Naive thymus-derived CD8-positive, alpha-beta T cell (primary cell): ENCODE measurements at regions not wholly inside any gene's neighbourhood (a gene's known extent, or its start where the extent isn't known, plus 50 kb on each side); places are given as distances from the start of the nearest gene placed in this dataset.

Experiments used
- ATAC-seq, 2 donors: fragments of 150-1000 bp; cut with Tn5 transposase in 1 of 2; sonication (Bioruptor Pico), chemical (Tn5 transposase) in 1 of 2; 1 replicate in 1 of 2; 2 replicates in 1 of 2; pipeline ENCODE4 v1.10.0; 2021; ENCODE audit warnings: mild to moderate bottlenecking in 2 of 2, moderate library complexity in 2 of 2
- POLR2A ChIA-PET: fragments of 350-600 bp; sonication (Branson Sonifier 250); formaldehyde crosslinking; loops from one replicate; lab custom pipeline; 2021; ENCODE audit warnings: antibody characterized with exemption; lab: Charles Lee
- DNase-seq, 10 donors: peaks; one replicate each; pipeline versions ENCODE4 v3.0.0 to v3.0.0-alpha.2; 2020 to 2022
- H3K27ac Mint-ChIP-seq, 10 donors: one replicate each; pipeline ENCODE4 v1.8.0; 2020 to 2022; ENCODE audit warnings: mild to moderate bottlenecking in 10 of 10, mixed read lengths in 10 of 10, moderate library complexity in 4 of 10, inconsistent platforms in 1 of 10
- H3K27me3 Mint-ChIP-seq, 5 donors: one replicate each; pipeline ENCODE4 v1.8.0; 2021 to 2022; ENCODE audit warnings: mixed read lengths in 5 of 5
- H3K36me3 Mint-ChIP-seq, 3 donors: one replicate each; pipeline ENCODE4 v1.8.0; 2020 to 2022; ENCODE audit warnings: mixed read lengths in 3 of 3, mild to moderate bottlenecking in 2 of 3, inconsistent platforms in 1 of 3
- H3K4me1 Mint-ChIP-seq, 4 donors: one replicate each; pipeline ENCODE4 v1.8.0; 2021 to 2022; ENCODE audit warnings: mixed read lengths in 4 of 4
- H3K4me3 Mint-ChIP-seq, 10 donors: one replicate each; pipeline ENCODE4 v1.8.0; 2020 to 2022; ENCODE audit warnings: mild to moderate bottlenecking in 10 of 10, mixed read lengths in 10 of 10, moderate library complexity in 6 of 10, inconsistent platforms in 1 of 10
- H3K9me3 Mint-ChIP-seq, 9 donors: one replicate each; pipeline ENCODE4 v1.8.0; 2020 to 2022; ENCODE audit warnings: mixed read lengths in 9 of 9, mild to moderate bottlenecking in 3 of 9, inconsistent platforms in 1 of 9, moderate library complexity in 1 of 9

- POLR2A ChIA-PET, result no interaction called here
- H3K36me3 Mint-ChIP-seq, result no peaks in the 10 kb centered on the region
- peaks cover 1 to 19% (median 7%) of the 10 kb centered on the region in 5 donors for H3K27me3 Mint-ChIP-seq
- no peaks in the 10 kb centered on the region for H3K9me3 Mint-ChIP-seq
- no peaks in the 10 kb centered on the region for H3K4me1 Mint-ChIP-seq
- DNase-seq (no peak), ATAC-seq (no peak)
- peak overlapping the region in 1 of 10 donors; percentile 11 for H3K27ac Mint-ChIP-seq
- no peak overlapping the region for H3K4me3 Mint-ChIP-seq
Measured at GRCh38 chr18:57251747-57252146, 100.6 kb upstream of the ST8SIA3 start.

GRCh38 chr18:57253903-57254302 lies 98.5 kb upstream of the ST8SIA3 start:
- no peak overlapping the region for H3K27ac Mint-ChIP-seq
- peaks cover 4 to 35% (median 15%) of the 10 kb centered on the region in 5 donors for H3K27me3 Mint-ChIP-seq
- H3K9me3 Mint-ChIP-seq, result peaks cover 0 to 13% (median 0%) of the 10 kb centered on the region in 9 donors
- no peak overlapping the region for H3K4me3 Mint-ChIP-seq
- no peak for ATAC-seq
- POLR2A ChIA-PET, result no interaction called here
- no peak for DNase-seq
- no peaks in the 10 kb centered on the region for H3K36me3 Mint-ChIP-seq
- no peaks in the 10 kb centered on the region for H3K4me1 Mint-ChIP-seq

GRCh38 chr18:57258131-57258777 lies 94.1 kb upstream of the ST8SIA3 start:
- Mint-ChIP-seq H3K9me3 (peaks cover 0 to 20% (median 2%) of the 10 kb centered on the region in 9 donors), H3K27me3 (peaks cover 4 to 26% (median 9%) of the 10 kb centered on the region in 5 donors), H3K36me3 (peaks cover 0 to 4% (median 0%) of the 10 kb centered on the region in 3 donors), H3K4me1 (no peaks in the 10 kb centered on the region), H3K27ac (no peak overlapping the region), H3K4me3 (no peak overlapping the region)
- DNase-seq (no peak), ATAC-seq (no peak)
- POLR2A ChIA-PET, result interaction anchor here (0.6 kb wide), 1 partner anchor 37 kb away, joined by 3 read pairs; no protein-coding TSS in a partner anchor

- no peak overlapping the region for H3K27ac Mint-ChIP-seq
- no peaks in the 10 kb centered on the region for H3K9me3 Mint-ChIP-seq
Measured at GRCh38 chr18:57267368-57267925, 84.9 kb upstream of the ST8SIA3 start.

GRCh38 chr18:57269756-57270155 lies 82.6 kb upstream of the ST8SIA3 start:
- Mint-ChIP-seq H3K4me3 (no peak overlapping the region), H3K27ac (no peak overlapping the region), H3K4me1 (no peaks in the 10 kb centered on the region), H3K9me3 (peaks cover 0 to 2% (median 0%) of the 10 kb centered on the region in 9 donors), H3K36me3 (no peaks in the 10 kb centered on the region), H3K27me3 (peaks cover 0 to 21% (median 4%) of the 10 kb centered on the region in 5 donors)
- POLR2A ChIA-PET, result no interaction called here
- ATAC-seq (no peak), DNase-seq (no peak)

More at GRCh38 chr18:57267368-57267925, 84.9 kb upstream of the ST8SIA3 start:
- ATAC-seq, result no peak
- Mint-ChIP-seq H3K4me1 (no peaks in the 10 kb centered on the region), H3K4me3 (no peak overlapping the region), H3K36me3 (no peaks in the 10 kb centered on the region), H3K27me3 (peaks cover 0 to 5% (median 2%) of the 10 kb centered on the region in 5 donors)
- POLR2A ChIA-PET, result no interaction called here
- no peak for DNase-seq

GRCh38 chr18:57270156-57270555 lies 82.2 kb upstream of the ST8SIA3 start:
- Mint-ChIP-seq H3K4me1 (no peaks in the 10 kb centered on the region), H3K27ac (no peak overlapping the region), H3K36me3 (no peaks in the 10 kb centered on the region), H3K4me3 (no peak overlapping the region), H3K27me3 (peaks cover 0 to 22% (median 4%) of the 10 kb centered on the region in 5 donors), H3K9me3 (peaks cover 0 to 2% (median 0%) of the 10 kb centered on the region in 9 donors)
- ATAC-seq (no peak), DNase-seq (no peak)
- POLR2A ChIA-PET, result no interaction called here

GRCh38 chr18:57273194-57273593 lies 79.2 kb upstream of the ST8SIA3 start:
- Mint-ChIP-seq H3K4me3 (no peak overlapping the region), H3K27me3 (peaks cover 3 to 22% (median 8%) of the 10 kb centered on the region in 5 donors), H3K4me1 (no peaks in the 10 kb centered on the region), H3K27ac (no peak overlapping the region), H3K9me3 (peaks cover 0 to 2% (median 0%) of the 10 kb centered on the region in 9 donors), H3K36me3 (no peaks in the 10 kb centered on the region)
- POLR2A ChIA-PET, result no interaction called here
- no peak for DNase-seq
- ATAC-seq, result no peak

GRCh38 chr18:57275111-57275510 lies 77.2 kb upstream of the ST8SIA3 start:
- no peak overlapping the region for H3K4me3 Mint-ChIP-seq
- peaks cover 6 to 24% (median 8%) of the 10 kb centered on the region in 5 donors for H3K27me3 Mint-ChIP-seq
- DNase-seq (no peak), ATAC-seq (no peak)
- H3K9me3 Mint-ChIP-seq, result peaks cover 0 to 2% (median 0%) of the 10 kb centered on the region in 9 donors
- H3K36me3 Mint-ChIP-seq, result no peaks in the 10 kb centered on the region
- POLR2A ChIA-PET, result no interaction called here
- no peak overlapping the region for H3K27ac Mint-ChIP-seq
- no peaks in the 10 kb centered on the region for H3K4me1 Mint-ChIP-seq

GRCh38 chr18:57276829-57277228 lies 75.5 kb upstream of the ST8SIA3 start:
- Mint-ChIP-seq H3K9me3 (peaks cover 0 to 2% (median 0%) of the 10 kb centered on the region in 9 donors), H3K27ac (no peak overlapping the region), H3K27me3 (peaks cover 6 to 23% (median 8%) of the 10 kb centered on the region in 5 donors), H3K36me3 (no peaks in the 10 kb centered on the region), H3K4me1 (no peaks in the 10 kb centered on the region), H3K4me3 (no peak overlapping the region)
- ATAC-seq (no peak), DNase-seq (no peak)
- POLR2A ChIA-PET, result no interaction called here

- H3K9me3 Mint-ChIP-seq, result peaks cover 0 to 8% (median 0%) of the 10 kb centered on the region in 9 donors
- peaks cover 5 to 20% (median 7%) of the 10 kb centered on the region in 5 donors for H3K27me3 Mint-ChIP-seq
Measured at GRCh38 chr18:57278933-57279332, 73.4 kb upstream of the ST8SIA3 start.

GRCh38 chr18:57281519-57281918 lies 70.8 kb upstream of the ST8SIA3 start:
- H3K27me3 Mint-ChIP-seq, result peaks cover 0 to 12% (median 3%) of the 10 kb centered on the region in 5 donors
- DNase-seq (no peak), ATAC-seq (no peak)
- POLR2A ChIA-PET, result no interaction called here
- peaks cover 0 to 9% (median 0%) of the 10 kb centered on the region in 9 donors for H3K9me3 Mint-ChIP-seq
- no peaks in the 10 kb centered on the region for H3K4me1 Mint-ChIP-seq
- no peak overlapping the region for H3K27ac Mint-ChIP-seq
- no peak overlapping the region for H3K4me3 Mint-ChIP-seq
- peaks cover 0 to 5% (median 0%) of the 10 kb centered on the region in 3 donors for H3K36me3 Mint-ChIP-seq

More at GRCh38 chr18:57278933-57279332, 73.4 kb upstream of the ST8SIA3 start:
- H3K27ac Mint-ChIP-seq, result no peak overlapping the region
- H3K4me1 Mint-ChIP-seq, result no peaks in the 10 kb centered on the region
- no peak for DNase-seq
- POLR2A ChIA-PET, result no interaction called here
- peaks cover 0 to 5% (median 0%) of the 10 kb centered on the region in 3 donors for H3K36me3 Mint-ChIP-seq
- no peak overlapping the region for H3K4me3 Mint-ChIP-seq
- no peak for ATAC-seq

GRCh38 chr18:57286949-57287348 lies 65.4 kb upstream of the ST8SIA3 start:
- POLR2A ChIA-PET, result no interaction called here
- peaks cover 4 to 20% (median 13%) of the 10 kb centered on the region in 5 donors for H3K27me3 Mint-ChIP-seq

GRCh38 chr18:57287766-57288165 lies 64.6 kb upstream of the ST8SIA3 start:
- Mint-ChIP-seq H3K27ac (no peak overlapping the region), H3K4me1 (no peaks in the 10 kb centered on the region), H3K9me3 (peaks cover 0 to 27% (median 7%) of the 10 kb centered on the region in 9 donors), H3K36me3 (peaks cover 0 to 3% (median 0%) of the 10 kb centered on the region in 3 donors), H3K27me3 (peaks cover 4 to 20% (median 13%) of the 10 kb centered on the region in 5 donors), H3K4me3 (no peak overlapping the region)
- ATAC-seq (no peak), DNase-seq (no peak)
- POLR2A ChIA-PET, result no interaction called here

More at GRCh38 chr18:57286949-57287348, 65.4 kb upstream of the ST8SIA3 start:
- H3K9me3 Mint-ChIP-seq, result peaks cover 0 to 27% (median 7%) of the 10 kb centered on the region in 9 donors
- H3K4me3 Mint-ChIP-seq, result no peak overlapping the region
- no peaks in the 10 kb centered on the region for H3K4me1 Mint-ChIP-seq
- ATAC-seq (no peak), DNase-seq (no peak)
- H3K36me3 Mint-ChIP-seq, result peaks cover 0 to 8% (median 0%) of the 10 kb centered on the region in 3 donors
- no peak overlapping the region for H3K27ac Mint-ChIP-seq
